ENCODE measurements at regions not wholly inside any gene's neighbourhood (a gene's known extent, or its start where the extent isn't known, plus 50 kb on each side); places are given as distances from the start of the nearest gene placed in this dataset.

- TF ChIP-seq REST (IDR thresholded peaks at IDR 0.05; ENCODE audit: unreplicated experiment) (no peak), CTCF (conservative IDR thresholded peaks at IDR 0.05; ENCODE audit: low read depth in 2 of 2) (no peak), ETS1 (IDR thresholded peaks at IDR 0.05) (no peak), POLR2AphosphoS5 (IDR thresholded peaks at IDR 0.05; ENCODE audit: low read depth) (no peak), ZNF114 (CRISPR knock-in tag; IDR thresholded peaks at IDR 0.05) (no peak), JUNB (IDR thresholded peaks at IDR 0.05; ENCODE audit: unreplicated experiment) (no peak), ZNF331 (CRISPR knock-in tag; IDR thresholded peaks at IDR 0.05; ENCODE audit: low read depth) (no peak)
Measured at GRCh38 chr18:73750052-73750451, 397.6 kb downstream of the FBXO15 start (continued).

- H3K4me1 Mint-ChIP-seq = peaks cover 9% of the 10 kb centered on the region
- H3K9me3 Mint-ChIP-seq = no peaks in the 10 kb centered on the region
- no peak overlapping the region for H3K4me2 ChIP-seq
- H3K27ac Mint-ChIP-seq = no peak overlapping the region
- H3K27me3 ChIP-seq (ENCODE audit: insufficient read depth) = no peaks in the 10 kb centered on the region
- no peak overlapping the region for H3K27ac ChIP-seq (ENCODE audit: low read depth)
- ATAC-seq (no peak), DNase-seq (ENCODE audit: low spot score) (no peak)
- H3K27me3 Mint-ChIP-seq (ENCODE audit: insufficient read depth, low read depth, poor library complexity) = peaks cover 5% of the 10 kb centered on the region
- no peaks in the 10 kb centered on the region for H3K36me3 ChIP-seq (ENCODE audit: insufficient read depth)
- H3K4me1 ChIP-seq (ENCODE audit: insufficient read depth) = peaks cover 17% of the 10 kb centered on the region
- no peak overlapping the region for H3K4me3 Mint-ChIP-seq
- no peak overlapping the region for H3K4me3 ChIP-seq
- no peaks in the 10 kb centered on the region; the same call in 1 of the 2 replicates for H3K9me2 ChIP-seq (ENCODE audit: insufficient read depth)
- no peaks in the 10 kb centered on the region for H3K36me3 Mint-ChIP-seq (ENCODE audit: low read depth)
- no peak overlapping the region for H2AFZ ChIP-seq
- no peaks in the 10 kb centered on the region for H3K79me2 ChIP-seq (replicated peaks; ENCODE audit: insufficient read depth)
- H3F3A ChIP-seq (replicated peaks; ENCODE audit: low read depth) = no peaks in the 10 kb centered on the region
- H4K20me1 ChIP-seq (replicated peaks; ENCODE audit: insufficient read depth) = no peaks in the 10 kb centered on the region
- no peak for TF ChIP-seq ZNF114 (CRISPR knock-in tag; IDR thresholded peaks at IDR 0.05)
- no peak for TF ChIP-seq EZH2 (IDR thresholded peaks at IDR 0.05; ENCODE audit: low read depth, unreplicated experiment)
- no peak for TF ChIP-seq CREB1 (CRISPR knock-in tag; IDR thresholded peaks at IDR 0.05; ENCODE audit: low read depth)
- no peak for TF ChIP-seq STAT1 (IDR thresholded peaks at IDR 0.05; ENCODE audit: unreplicated experiment)
- no peak for TF ChIP-seq NANOG (IDR thresholded peaks at IDR 0.05; ENCODE audit: borderline replicate concordance)
- TF ChIP-seq ZNF331 (CRISPR knock-in tag; IDR thresholded peaks at IDR 0.05; ENCODE audit: low read depth) = no peak
- no peak for TF ChIP-seq ZNF462 (CRISPR knock-in tag; IDR thresholded peaks at IDR 0.05)
Measured at GRCh38 chr18:73749304-73749703, 398.3 kb downstream of the FBXO15 start.

Data from GM23338 (cell line).